ENCODE measurements at regions not wholly inside any gene's neighbourhood (a gene's known extent, or its start where the extent isn't known, plus 50 kb on each side); places are given as distances from the start of the nearest gene placed in this dataset.

- no peak overlapping the region for H2AFZ ChIP-seq (ENCODE audit: low read length)
- no peak overlapping the region for H3K4me2 ChIP-seq (ENCODE audit: low read depth, low read length)
- BruUV-seq (replicated peaks) = no TSS peak
- 1% methylated on average over 3 of the region's 3 CpGs for WGBS (ENCODE audit: low lambda C conversion rate)
- no peaks in the 10 kb centered on the region for H3K36me3 ChIP-seq (replicated peaks in 1 of 2; ENCODE audit: control insufficient read depth in 1 of 2, insufficient read depth in 2 of 2, low read length in 2 of 2)
- TF ChIP-seq MIER2 (CRISPR knock-in tag; IDR thresholded peaks at IDR 0.05) = no peak
- no peak for TF ChIP-seq FOXJ3 (CRISPR knock-in tag; IDR thresholded peaks at IDR 0.05; ENCODE audit: borderline replicate concordance)
- TF ChIP-seq ZNF562 (CRISPR knock-in tag; IDR thresholded peaks at IDR 0.05; ENCODE audit: borderline replicate concordance) = no peak
- TF ChIP-seq SP5 (CRISPR knock-in tag; IDR thresholded peaks at IDR 0.05; ENCODE audit: borderline replicate concordance, low read depth) = no peak
- DNase-seq (ENCODE audit: low spot score) (no peak), FAIRE-seq (no peak), ATAC-seq (no peak)
- H4K20me1 ChIP-seq (ENCODE audit: insufficient read depth, low read length) = no peaks in the 10 kb centered on the region
- no peak overlapping the region for H3K4me3 ChIP-seq (replicated peaks in 1 of 3; ENCODE audit: insufficient read depth in 1 of 3, low read depth in 2 of 3, low read length in 3 of 3)
- ChIA-PET CTCF (ENCODE audit: low intra/inter-chr PET ratio, low total read pairs) (no interaction called here), POLR2A (no interaction called here)
- in situ Hi-C loops (cut with HindIII; ENCODE audit: extremely low pct_ligation_motif_present, low pct_unique_long_range_greater_than_20kb) (no loop called here), intact Hi-C loops (cut with micrococcal nuclease; ENCODE audit: unreplicated experiment) (no loop called here)
- H3K9ac ChIP-seq (ENCODE audit: insufficient read depth, low read depth, low read length) = no peak overlapping the region
- H3K79me2 ChIP-seq (ENCODE audit: insufficient read depth, low read length) = no peaks in the 10 kb centered on the region
- H3K27ac ChIP-seq (ENCODE audit: extremely low read length, insufficient read depth, low read length) = no peak overlapping the region
- H3K27me3 ChIP-seq (ENCODE audit: control insufficient read depth in 1 of 2, insufficient read depth in 2 of 2, low read length in 2 of 2) = no peaks in the 10 kb centered on the region
- H3K4me1 ChIP-seq (ENCODE audit: insufficient read depth, low read length) = no peaks in the 10 kb centered on the region
- H3K9me3 ChIP-seq (ENCODE audit: low read length) = peaks cover 63% of the 10 kb centered on the region
Observed at GRCh38 chr2:14079576-14079975, 552.9 kb upstream of the LRATD1 start.

DNA sequence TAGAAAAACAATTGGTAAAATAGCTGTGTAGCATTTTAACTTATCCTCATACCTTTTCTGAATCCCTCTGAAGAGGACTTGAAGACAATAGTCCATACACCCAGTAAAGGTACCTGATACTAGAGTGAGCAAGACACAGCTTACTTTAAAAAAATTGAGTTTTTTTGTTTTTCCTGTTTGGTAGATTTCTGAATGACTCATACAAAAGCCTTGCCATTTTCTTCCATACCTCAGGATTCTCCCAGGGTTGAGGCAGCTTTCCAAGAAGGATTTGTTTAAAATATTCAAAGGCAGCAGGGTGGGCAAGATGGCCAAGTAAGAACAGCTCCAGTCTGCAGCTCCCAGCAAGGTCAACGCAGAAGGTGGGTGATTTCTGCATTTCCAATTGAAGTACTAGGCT is 551.0 kb upstream of the LRATD1 start:
- no peak for FAIRE-seq
- intact Hi-C loops (cut with micrococcal nuclease; ENCODE audit: unreplicated experiment) = no loop called here

More for the DNA sequence above, 551.0 kb upstream of the LRATD1 start:
- in situ Hi-C loops (cut with HindIII; ENCODE audit: extremely low pct_ligation_motif_present, low pct_unique_long_range_greater_than_20kb) = no loop called here
- BruUV-seq (replicated peaks) = no TSS peak
- no peaks in the 10 kb centered on the region for H4K20me1 ChIP-seq (ENCODE audit: insufficient read depth, low read length)
- H3K27me3 ChIP-seq (ENCODE audit: control insufficient read depth in 1 of 2, insufficient read depth in 2 of 2, low read length in 2 of 2) = no peaks in the 10 kb centered on the region
- H3K9me3 ChIP-seq (ENCODE audit: low read length) = peaks cover 80% of the 10 kb centered on the region
- H3K4me3 ChIP-seq (replicated peaks in 1 of 3; ENCODE audit: insufficient read depth in 1 of 3, low read depth in 2 of 3, low read length in 3 of 3) = no peak overlapping the region
- DNase-seq (ENCODE audit: low spot score) (no peak), ATAC-seq (no peak)
- ChIA-PET POLR2A (no interaction called here), CTCF (ENCODE audit: low intra/inter-chr PET ratio, low total read pairs) (no interaction called here)
- H3K79me2 ChIP-seq (ENCODE audit: insufficient read depth, low read length) = no peaks in the 10 kb centered on the region
- H2AFZ ChIP-seq (ENCODE audit: low read length) = no peak overlapping the region
- WGBS (ENCODE audit: low lambda C conversion rate) = 0% methylated on average over 1 of the region's 1 CpG
- H3K9ac ChIP-seq (ENCODE audit: insufficient read depth, low read depth, low read length) = no peak overlapping the region
- H3K4me2 ChIP-seq (ENCODE audit: low read depth, low read length) = no peak overlapping the region
- TF ChIP-seq ZNF761 (CRISPR knock-in tag; conservative IDR thresholded peaks at IDR 0.05) = no peak
- no peak for TF ChIP-seq ZNF784 (CRISPR knock-in tag; IDR thresholded peaks at IDR 0.05; ENCODE audit: borderline replicate concordance)
- TF ChIP-seq YEATS2 (CRISPR knock-in tag; IDR thresholded peaks at IDR 0.05; ENCODE audit: borderline replicate concordance) = no peak
- TF ChIP-seq PAX8 (CRISPR knock-in tag; IDR thresholded peaks at IDR 0.05; ENCODE audit: borderline replicate concordance) = no peak
- TF ChIP-seq, protein P1, sequence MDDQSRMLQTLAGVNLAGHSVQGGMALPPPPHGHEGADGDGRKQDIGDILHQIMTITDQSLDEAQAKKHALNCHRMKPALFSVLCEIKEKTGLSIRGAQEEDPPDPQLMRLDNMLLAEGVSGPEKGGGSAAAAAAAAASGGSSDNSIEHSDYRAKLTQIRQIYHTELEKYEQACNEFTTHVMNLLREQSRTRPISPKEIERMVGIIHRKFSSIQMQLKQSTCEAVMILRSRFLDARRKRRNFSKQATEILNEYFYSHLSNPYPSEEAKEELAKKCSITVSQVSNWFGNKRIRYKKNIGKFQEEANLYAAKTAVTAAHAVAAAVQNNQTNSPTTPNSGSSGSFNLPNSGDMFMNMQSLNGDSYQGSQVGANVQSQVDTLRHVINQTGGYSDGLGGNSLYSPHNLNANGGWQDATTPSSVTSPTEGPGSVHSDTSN (CRISPR knock-in tag; IDR thresholded peaks at IDR 0.05; ENCODE audit: borderline replicate concordance) = no peak
- no peak for TF ChIP-seq ZNF225 (CRISPR knock-in tag; IDR thresholded peaks at IDR 0.05)
- no peak for TF ChIP-seq ISL2 (CRISPR knock-in tag; IDR thresholded peaks at IDR 0.05)
- TF ChIP-seq, protein P2, sequence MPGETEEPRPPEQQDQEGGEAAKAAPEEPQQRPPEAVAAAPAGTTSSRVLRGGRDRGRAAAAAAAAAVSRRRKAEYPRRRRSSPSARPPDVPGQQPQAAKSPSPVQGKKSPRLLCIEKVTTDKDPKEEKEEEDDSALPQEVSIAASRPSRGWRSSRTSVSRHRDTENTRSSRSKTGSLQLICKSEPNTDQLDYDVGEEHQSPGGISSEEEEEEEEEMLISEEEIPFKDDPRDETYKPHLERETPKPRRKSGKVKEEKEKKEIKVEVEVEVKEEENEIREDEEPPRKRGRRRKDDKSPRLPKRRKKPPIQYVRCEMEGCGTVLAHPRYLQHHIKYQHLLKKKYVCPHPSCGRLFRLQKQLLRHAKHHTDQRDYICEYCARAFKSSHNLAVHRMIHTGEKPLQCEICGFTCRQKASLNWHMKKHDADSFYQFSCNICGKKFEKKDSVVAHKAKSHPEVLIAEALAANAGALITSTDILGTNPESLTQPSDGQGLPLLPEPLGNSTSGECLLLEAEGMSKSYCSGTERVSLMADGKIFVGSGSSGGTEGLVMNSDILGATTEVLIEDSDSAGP (CRISPR knock-in tag; IDR thresholded peaks at IDR 0.05; ENCODE audit: borderline replicate concordance) = no peak
- TF ChIP-seq ATF1 (CRISPR knock-in tag; IDR thresholded peaks at IDR 0.05) = no peak
- H3K36me3 ChIP-seq (replicated peaks in 1 of 2; ENCODE audit: control insufficient read depth in 1 of 2, insufficient read depth in 2 of 2, low read length in 2 of 2) = no peaks in the 10 kb centered on the region
- no peak overlapping the region for H3K27ac ChIP-seq (ENCODE audit: extremely low read length, insufficient read depth, low read length)
- H3K4me1 ChIP-seq (ENCODE audit: insufficient read depth, low read length) = no peaks in the 10 kb centered on the region

Data from HepG2 (cell line).